ENCODE measurements at regions not wholly inside any gene's neighbourhood (a gene's known extent, or its start where the extent isn't known, plus 50 kb on each side); places are given as distances from the start of the nearest gene placed in this dataset.

GRCh38 chr14:61211476-61212255 is 69.5 kb downstream of the TMEM30B start:
- TF ChIP-seq REST (IDR thresholded peaks at IDR 0.05; ENCODE audit: insufficient read depth in 1 of 2, low read depth in 2 of 2, low read length in 2 of 2) (no peak), TAF1 (IDR thresholded peaks at IDR 0.05; ENCODE audit: borderline replicate concordance, insufficient read depth, low read length) (no peak), POLR2AphosphoS5 (IDR thresholded peaks at IDR 0.05; ENCODE audit: low read depth, low read length) (no peak), SIN3A (IDR thresholded peaks at IDR 0.05; ENCODE audit: borderline replicate concordance, insufficient read depth, low read length) (no peak), FOXP2 (optimal IDR thresholded peaks at IDR 0.05; ENCODE audit: borderline replicate concordance, extremely low read depth, extremely low read length, insufficient read depth) (no peak)

GRCh38 chr14:61203081-61203753 is 77.9 kb downstream of the TMEM30B start:
- TF ChIP-seq POLR2AphosphoS5 (IDR thresholded peaks at IDR 0.05; ENCODE audit: low read depth, low read length): no peak
- no peak for TF ChIP-seq FOXP2 (optimal IDR thresholded peaks at IDR 0.05; ENCODE audit: borderline replicate concordance, extremely low read depth, extremely low read length, insufficient read depth)
- TF ChIP-seq TAF1 (IDR thresholded peaks at IDR 0.05; ENCODE audit: borderline replicate concordance, insufficient read depth, low read length): no peak
- TF ChIP-seq REST (IDR thresholded peaks at IDR 0.05; ENCODE audit: insufficient read depth in 1 of 2, low read depth in 2 of 2, low read length in 2 of 2): no peak
- no peak for TF ChIP-seq SIN3A (IDR thresholded peaks at IDR 0.05; ENCODE audit: borderline replicate concordance, insufficient read depth, low read length)

GRCh38 chr14:61202124-61202523 is 79.0 kb downstream of the TMEM30B start:
- TF ChIP-seq SIN3A (IDR thresholded peaks at IDR 0.05; ENCODE audit: borderline replicate concordance, insufficient read depth, low read length) (no peak), POLR2AphosphoS5 (IDR thresholded peaks at IDR 0.05; ENCODE audit: low read depth, low read length) (no peak), TAF1 (IDR thresholded peaks at IDR 0.05; ENCODE audit: borderline replicate concordance, insufficient read depth, low read length) (no peak), REST (IDR thresholded peaks at IDR 0.05; ENCODE audit: insufficient read depth in 1 of 2, low read depth in 2 of 2, low read length in 2 of 2) (no peak), FOXP2 (optimal IDR thresholded peaks at IDR 0.05; ENCODE audit: borderline replicate concordance, extremely low read depth, extremely low read length, insufficient read depth) (no peak)

GRCh38 chr14:61201171-61201570 is 80.0 kb downstream of the TMEM30B start:
- no peak for TF ChIP-seq SIN3A (IDR thresholded peaks at IDR 0.05; ENCODE audit: borderline replicate concordance, insufficient read depth, low read length)
- TF ChIP-seq TAF1 (IDR thresholded peaks at IDR 0.05; ENCODE audit: borderline replicate concordance, insufficient read depth, low read length): no peak
- TF ChIP-seq REST (IDR thresholded peaks at IDR 0.05; ENCODE audit: insufficient read depth in 1 of 2, low read depth in 2 of 2, low read length in 2 of 2): no peak
- TF ChIP-seq FOXP2 (optimal IDR thresholded peaks at IDR 0.05; ENCODE audit: borderline replicate concordance, extremely low read depth, extremely low read length, insufficient read depth): no peak
- no peak for TF ChIP-seq POLR2AphosphoS5 (IDR thresholded peaks at IDR 0.05; ENCODE audit: low read depth, low read length)

All from PFSK-1 (cell line).